GM12864 (cell line): ENCODE measurements at regions not wholly inside any gene's neighbourhood (a gene's known extent, or its start where the extent isn't known, plus 50 kb on each side); places are given as distances from the start of the nearest gene placed in this dataset.

Experiments used
- DNase-seq: peaks from one replicate; pipeline ENCODE4 v3.0.0-alpha.2; 2011; ENCODE audit warnings: low read depth
- H3K4me3 ChIP-seq: 2 replicates; pipeline ENCODE4 v1.5.1; 2011; ENCODE audit warnings: mild to moderate bottlenecking, low read depth, low read length, control low read depth
- CTCF ChIP-seq: IDR thresholded peaks from 2 replicates; pipeline ENCODE4 v1.5.1; 2011; ENCODE audit warnings: low read depth, mild to moderate bottlenecking, moderate library complexity, low read length, control low read depth, inconsistent platforms; ENCODE audit errors: missing control alignments

- no peak overlapping the region for H3K4me3 ChIP-seq
- no peak for DNase-seq
- no peak for TF ChIP-seq CTCF
Observed at GRCh38 chr2:129381789-129382188, 597.7 kb upstream of the RAB6C start.

- H3K4me3 ChIP-seq: no peak overlapping the region
Observed at GRCh38 chr2:129388870-129389269, 590.6 kb upstream of the RAB6C start.

GRCh38 chr2:129393816-129394215, 585.6 kb upstream of the RAB6C start:
- H3K4me3 ChIP-seq: no peak overlapping the region
- DNase-seq: no peak
- TF ChIP-seq CTCF: no peak

More at GRCh38 chr2:129388870-129389269, 590.6 kb upstream of the RAB6C start:
- DNase-seq: no peak
- no peak for TF ChIP-seq CTCF

- peak; percentile 16 for DNase-seq
- no peak overlapping the region for H3K4me3 ChIP-seq
- TF ChIP-seq CTCF: peak; percentile 81
Observed at GRCh38 chr2:129396980-129397599, 582.4 kb upstream of the RAB6C start.

- TF ChIP-seq CTCF: no peak
- H3K4me3 ChIP-seq: no peak overlapping the region
- no peak for DNase-seq
Observed at GRCh38 chr2:129400826-129401225, 578.6 kb upstream of the RAB6C start.

GRCh38 chr2:129402076-129402475, 577.4 kb upstream of the RAB6C start:
- DNase-seq: no peak
- no peak overlapping the region for H3K4me3 ChIP-seq
- TF ChIP-seq CTCF: no peak

- no peak for TF ChIP-seq CTCF
- H3K4me3 ChIP-seq: no peak overlapping the region
- DNase-seq: no peak
Observed at GRCh38 chr2:129404000-129404685, 575.3 kb upstream of the RAB6C start.
